Trophoblast cell (in vitro differentiated cells and primary cell): ENCODE measurements at regions not wholly inside any gene's neighbourhood (a gene's known extent, or its start where the extent isn't known, plus 50 kb on each side); places are given as distances from the start of the nearest gene placed in this dataset.

Experiments
- DNase-seq, 2 donors: peaks; one replicate each; pipeline ENCODE4 v3.0.0-alpha.2; 2016
- H2AFZ ChIP-seq: 2 replicates; pipeline ENCODE4 v1.6.1; 2013; ENCODE audit warnings: low read length, moderate library complexity, mild to moderate bottlenecking; ENCODE audit not compliant: insufficient read depth, poor library complexity
- H2AK5ac ChIP-seq: 2 replicates; pipeline ENCODE4 v1.6.1; 2013; ENCODE audit warnings: mild to moderate bottlenecking, low read length
- H2BK120ac ChIP-seq: 2 replicates; pipeline ENCODE4 v1.6.1; 2013; ENCODE audit warnings: low read length, mild to moderate bottlenecking, moderate library complexity; ENCODE audit not compliant: insufficient read depth, poor library complexity
- H2BK12ac ChIP-seq: 2 replicates; pipeline ENCODE4 v1.6.1; 2013; ENCODE audit warnings: mild to moderate bottlenecking, low read length, moderate library complexity
- H2BK5ac ChIP-seq: 2 replicates; pipeline ENCODE4 v1.6.1; 2013; ENCODE audit warnings: low read length, low read depth, moderate library complexity, mild to moderate bottlenecking; ENCODE audit not compliant: poor library complexity
- H3K14ac ChIP-seq: 2 replicates; pipeline ENCODE4 v1.6.1; 2013; ENCODE audit warnings: mild to moderate bottlenecking, low read length
- H3K18ac ChIP-seq: 2 replicates; pipeline ENCODE4 v1.6.1; 2013; ENCODE audit warnings: mild to moderate bottlenecking, low read length
- H3K23ac ChIP-seq: 2 replicates; pipeline ENCODE4 v1.6.1; 2013; ENCODE audit warnings: low read length
- H3K27ac ChIP-seq: 2 replicates; pipeline ENCODE4 v1.5.1; 2013; ENCODE audit warnings: low read depth, mild to moderate bottlenecking, inconsistent platforms, low read length, moderate library complexity
- H3K27me3 ChIP-seq: 2 replicates; pipeline ENCODE4 v1.6.1; 2013; ENCODE audit warnings: inconsistent platforms, mild to moderate bottlenecking, low read length, moderate library complexity; ENCODE audit not compliant: insufficient read depth
- H3K36me3 ChIP-seq, 2 experiments: 1 replicate in 1 of 2; 2 replicates in 1 of 2; pipeline ENCODE4 v1.6.1; 2013; ENCODE audit warnings: low read length in 2 of 2, mild to moderate bottlenecking in 2 of 2, moderate library complexity in 1 of 2; ENCODE audit not compliant: insufficient read depth in 2 of 2, control insufficient read depth in 1 of 2
- H3K4ac ChIP-seq: 2 replicates; pipeline ENCODE4 v1.6.1; 2013; ENCODE audit warnings: low read depth, mild to moderate bottlenecking, low read length, moderate library complexity
- H3K4me1 ChIP-seq, 2 experiments: 1 replicate in 1 of 2; 2 replicates in 1 of 2; pipeline ENCODE4 v1.6.1; 2013; ENCODE audit warnings: low read length in 2 of 2, mild to moderate bottlenecking in 2 of 2, moderate library complexity in 1 of 2; ENCODE audit not compliant: insufficient read depth in 2 of 2, control insufficient read depth in 1 of 2
- H3K4me2 ChIP-seq: 2 replicates; pipeline ENCODE4 v1.6.1; 2013; ENCODE audit warnings: inconsistent platforms, mild to moderate bottlenecking, low read length, moderate library complexity
- H3K4me3 ChIP-seq: 2 replicates; pipeline ENCODE4 v1.5.1; 2013; ENCODE audit warnings: mild to moderate bottlenecking, low read depth, low read length, inconsistent platforms
- H3K79me1 ChIP-seq: one replicate; pipeline ENCODE4 v1.6.1; 2013; ENCODE audit warnings: low read length
- H3K79me2 ChIP-seq: 2 replicates; pipeline ENCODE4 v1.6.1; 2013; ENCODE audit warnings: low read length, mild to moderate bottlenecking; ENCODE audit not compliant: control insufficient read depth, insufficient read depth, poor library complexity
- H3K9ac ChIP-seq: 2 replicates; pipeline ENCODE4 v1.6.1; 2013; ENCODE audit warnings: mild to moderate bottlenecking, low read length
- H3K9me3 ChIP-seq: 2 replicates; pipeline ENCODE4 v1.6.1; 2013; ENCODE audit warnings: low read depth, mild to moderate bottlenecking, control low read depth, inconsistent platforms, low read length; ENCODE audit not compliant: insufficient read depth
- H4K12ac ChIP-seq: 2 replicates; pipeline ENCODE4 v1.6.1; 2013; ENCODE audit warnings: low read depth, mild to moderate bottlenecking, low read length, moderate library complexity
- H4K8ac ChIP-seq: 2 replicates; pipeline ENCODE4 v1.6.1; 2013; ENCODE audit warnings: low read depth, mild to moderate bottlenecking, low read length, moderate library complexity
- H4K91ac ChIP-seq: one replicate; pipeline ENCODE4 v1.6.1; 2013; ENCODE audit warnings: low read depth, mild to moderate bottlenecking, low read length, moderate library complexity
- WGBS: extraction: QIAGEN DNeasy Blood & Tissue Kit; methylation state at CpG from one replicate; pipeline ENCODE4 v1.1.7; 2013; ENCODE audit warnings: missing lambda C conversion rate; ENCODE audit not compliant: insufficient read length, insufficient coverage; ENCODE audit errors: extremely low coverage; 5-methylcytosine and 5-hydroxymethylcytosine counted together

GRCh38 chr2:198287706-198288105 is 483.3 kb downstream of the PLCL1 start:
- Histone ChIP-seq H3K9me3 (no peaks in the 10 kb centered on the region), H4K91ac (no peak overlapping the region), H3K79me1 (no peaks in the 10 kb centered on the region), H3K18ac (no peak overlapping the region), H3K9ac (no peak overlapping the region), H3K4me3 (no peak overlapping the region), H4K8ac (no peak overlapping the region), H3K4ac (no peak overlapping the region), H3K4me2 (no peak overlapping the region), H3K36me3 (no peaks in the 10 kb centered on the region), H2BK12ac (no peak overlapping the region), H3K14ac (no peak overlapping the region), H2BK5ac (no peak overlapping the region), H3K23ac (no peak overlapping the region), H3K4me1 (no peaks in the 10 kb centered on the region), H3K79me2 (no peaks in the 10 kb centered on the region), H2AK5ac (no peak overlapping the region), H2BK120ac (no peak overlapping the region), H3K27ac (no peak overlapping the region), H2AFZ (no peak overlapping the region), H3K27me3 (no peaks in the 10 kb centered on the region), H4K12ac (no peak overlapping the region)
- no CpG with 5 or more reads among the region's 2 CpGs for WGBS
- no peak for DNase-seq

- H3K9ac ChIP-seq: no peak overlapping the region
- H3K9me3 ChIP-seq: no peaks in the 10 kb centered on the region
- no peak overlapping the region for H3K14ac ChIP-seq
- no peaks in the 10 kb centered on the region for H3K4me1 ChIP-seq
- H3K79me1 ChIP-seq: no peaks in the 10 kb centered on the region
- no peak overlapping the region for H3K18ac ChIP-seq
- no peak overlapping the region for H2AFZ ChIP-seq
- no peak overlapping the region for H3K27ac ChIP-seq
- H2BK120ac ChIP-seq: no peak overlapping the region
- no peak overlapping the region for H3K23ac ChIP-seq
- no peak overlapping the region for H4K12ac ChIP-seq
- H4K91ac ChIP-seq: no peak overlapping the region
- no peak overlapping the region for H2BK5ac ChIP-seq
- H2AK5ac ChIP-seq: no peak overlapping the region
- DNase-seq: no peak
- no peak overlapping the region for H2BK12ac ChIP-seq
- H3K4me2 ChIP-seq: no peak overlapping the region
- H3K4ac ChIP-seq: no peak overlapping the region
- no CpG with 5 or more reads among the region's 5 CpGs for WGBS
- H3K4me3 ChIP-seq: no peak overlapping the region
- no peak overlapping the region for H4K8ac ChIP-seq
- H3K36me3 ChIP-seq: no peaks in the 10 kb centered on the region
- no peaks in the 10 kb centered on the region for H3K79me2 ChIP-seq
- no peaks in the 10 kb centered on the region for H3K27me3 ChIP-seq
These were observed 480.8 kb downstream of the PLCL1 start for GRCh38 chr2:198285216-198285615.

GRCh38 chr2:198283146-198283545 is 478.8 kb downstream of the PLCL1 start:
- WGBS: no CpG with 5 or more reads among the region's 2 CpGs
- no peak overlapping the region for H4K12ac ChIP-seq

GRCh38 chr2:198282061-198282460 is 477.7 kb downstream of the PLCL1 start:
- H4K91ac ChIP-seq: no peak overlapping the region
- H3K23ac ChIP-seq: no peak overlapping the region
- no CpG with 5 or more reads among the region's 3 CpGs for WGBS
- no peak overlapping the region for H3K4me2 ChIP-seq
- H3K9me3 ChIP-seq: no peaks in the 10 kb centered on the region
- H3K27ac ChIP-seq: no peak overlapping the region
- H2BK120ac ChIP-seq: no peak overlapping the region
- H3K36me3 ChIP-seq: no peaks in the 10 kb centered on the region
- no peaks in the 10 kb centered on the region for H3K4me1 ChIP-seq
- no peak overlapping the region for H3K9ac ChIP-seq
- H3K79me1 ChIP-seq: no peaks in the 10 kb centered on the region
- no peaks in the 10 kb centered on the region for H3K79me2 ChIP-seq
- no peak overlapping the region for H4K8ac ChIP-seq
- no peak overlapping the region for H3K4ac ChIP-seq
- no peak overlapping the region for H3K14ac ChIP-seq
- no peak overlapping the region for H2AFZ ChIP-seq
- no peak overlapping the region for H2BK12ac ChIP-seq
- no peak overlapping the region for H3K4me3 ChIP-seq
- no peak overlapping the region for H2AK5ac ChIP-seq
- no peak overlapping the region for H4K12ac ChIP-seq
- DNase-seq: no peak
- H3K27me3 ChIP-seq: no peaks in the 10 kb centered on the region
- no peak overlapping the region for H2BK5ac ChIP-seq
- H3K18ac ChIP-seq: no peak overlapping the region

More at GRCh38 chr2:198283146-198283545, 478.8 kb downstream of the PLCL1 start:
- H2AFZ ChIP-seq: no peak overlapping the region
- no peak overlapping the region for H3K18ac ChIP-seq
- H3K27ac ChIP-seq: no peak overlapping the region
- no peak overlapping the region for H2BK120ac ChIP-seq
- no peak overlapping the region for H3K9ac ChIP-seq
- H3K9me3 ChIP-seq: no peaks in the 10 kb centered on the region
- H3K4me2 ChIP-seq: no peak overlapping the region
- H4K8ac ChIP-seq: no peak overlapping the region
- no peak overlapping the region for H2BK12ac ChIP-seq
- no peaks in the 10 kb centered on the region for H3K36me3 ChIP-seq
- no peak overlapping the region for H2AK5ac ChIP-seq
- no peak overlapping the region for H3K23ac ChIP-seq
- H3K4me3 ChIP-seq: no peak overlapping the region
- H3K4me1 ChIP-seq: no peaks in the 10 kb centered on the region
- H2BK5ac ChIP-seq: no peak overlapping the region
- DNase-seq: no peak
- no peaks in the 10 kb centered on the region for H3K79me2 ChIP-seq
- no peaks in the 10 kb centered on the region for H3K27me3 ChIP-seq
- H3K14ac ChIP-seq: no peak overlapping the region
- H3K4ac ChIP-seq: no peak overlapping the region
- no peak overlapping the region for H4K91ac ChIP-seq
- H3K79me1 ChIP-seq: no peaks in the 10 kb centered on the region
